ENCODE measurements at regions not wholly inside any gene's neighbourhood (a gene's known extent, or its start where the extent isn't known, plus 50 kb on each side); places are given as distances from the start of the nearest gene placed in this dataset.

GRCh38 chr10:9449530-9449929 is 1395.0 kb downstream of the GATA3 start:
- TF ChIP-seq YY1 (IDR thresholded peaks at IDR 0.05; ENCODE audit: insufficient read depth, insufficient read length) (no peak), ZNF274 (IDR thresholded peaks at IDR 0.05; ENCODE audit: low read depth, low read length) (no peak), SUZ12 (IDR thresholded peaks at IDR 0.05; ENCODE audit: extremely low read depth, insufficient read depth, insufficient read length) (no peak)
